ENCODE measurements at regions not wholly inside any gene's neighbourhood (a gene's known extent, or its start where the extent isn't known, plus 50 kb on each side); places are given as distances from the start of the nearest gene placed in this dataset.

GRCh38 chr3:61438253-61439121, 122.9 kb upstream of the PTPRG start:
- TF ChIP-seq EZH2phosphoT487 (IDR thresholded peaks at IDR 0.05; ENCODE audit: borderline replicate concordance, low read length) = no peak
- TF ChIP-seq, protein P1, sequence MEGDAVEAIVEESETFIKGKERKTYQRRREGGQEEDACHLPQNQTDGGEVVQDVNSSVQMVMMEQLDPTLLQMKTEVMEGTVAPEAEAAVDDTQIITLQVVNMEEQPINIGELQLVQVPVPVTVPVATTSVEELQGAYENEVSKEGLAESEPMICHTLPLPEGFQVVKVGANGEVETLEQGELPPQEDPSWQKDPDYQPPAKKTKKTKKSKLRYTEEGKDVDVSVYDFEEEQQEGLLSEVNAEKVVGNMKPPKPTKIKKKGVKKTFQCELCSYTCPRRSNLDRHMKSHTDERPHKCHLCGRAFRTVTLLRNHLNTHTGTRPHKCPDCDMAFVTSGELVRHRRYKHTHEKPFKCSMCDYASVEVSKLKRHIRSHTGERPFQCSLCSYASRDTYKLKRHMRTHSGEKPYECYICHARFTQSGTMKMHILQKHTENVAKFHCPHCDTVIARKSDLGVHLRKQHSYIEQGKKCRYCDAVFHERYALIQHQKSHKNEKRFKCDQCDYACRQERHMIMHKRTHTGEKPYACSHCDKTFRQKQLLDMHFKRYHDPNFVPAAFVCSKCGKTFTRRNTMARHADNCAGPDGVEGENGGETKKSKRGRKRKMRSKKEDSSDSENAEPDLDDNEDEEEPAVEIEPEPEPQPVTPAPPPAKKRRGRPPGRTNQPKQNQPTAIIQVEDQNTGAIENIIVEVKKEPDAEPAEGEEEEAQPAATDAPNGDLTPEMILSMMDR (IDR thresholded peaks at IDR 0.05; ENCODE audit: low read depth, low read length, poor library complexity, severe bottlenecking) = no peak
- no peak overlapping the region for H3K27ac ChIP-seq (ENCODE audit: low read depth, low read length)
- no peaks in the 10 kb centered on the region for H3K9me3 ChIP-seq (ENCODE audit: control insufficient read depth, insufficient read depth, low read length)
- no peak overlapping the region for H3K4me3 ChIP-seq (ENCODE audit: low read length)
- no peaks in the 10 kb centered on the region for H3F3A ChIP-seq (ENCODE audit: control insufficient read depth, insufficient read depth)
- no peaks in the 10 kb centered on the region for H3K27me3 ChIP-seq (ENCODE audit: control insufficient read depth, low read length)
- H4K20me1 ChIP-seq (ENCODE audit: control insufficient read depth, insufficient read depth, low read depth, low read length) = no peaks in the 10 kb centered on the region
- H3K9me2 ChIP-seq (replicated peaks; ENCODE audit: control insufficient read depth, low read length) = no peaks in the 10 kb centered on the region
- no peaks in the 10 kb centered on the region for H3K36me3 ChIP-seq (ENCODE audit: control insufficient read depth, low read length)
- no peak overlapping the region for H3K4me2 ChIP-seq (ENCODE audit: low read length)
- no peaks in the 10 kb centered on the region for H3K79me2 ChIP-seq (ENCODE audit: control insufficient read depth, low read length)
- no peaks in the 10 kb centered on the region for H3K4me1 ChIP-seq (ENCODE audit: control insufficient read depth, low read length)

DNA sequence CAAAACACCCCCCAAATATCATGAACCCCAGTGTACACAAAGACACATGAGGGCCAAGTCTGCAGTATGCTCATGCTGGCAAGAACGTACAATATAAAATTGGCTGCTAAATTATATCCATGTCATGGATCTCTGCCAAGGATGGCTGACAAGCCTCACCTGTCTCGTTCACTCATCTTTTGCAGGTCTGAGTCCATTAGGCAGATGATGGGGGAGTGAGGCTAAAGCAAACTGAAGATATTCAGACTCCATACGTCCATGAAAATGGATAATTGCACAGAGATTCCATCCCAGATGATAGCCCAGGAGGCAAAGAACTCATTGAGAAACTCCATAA, 122.3 kb upstream of the PTPRG start:
- Histone ChIP-seq H3K4me3 (ENCODE audit: low read length) (no peak overlapping the region), H3K27ac (ENCODE audit: low read depth, low read length) (no peak overlapping the region), H3K4me1 (ENCODE audit: control insufficient read depth, low read length) (no peaks in the 10 kb centered on the region), H3K79me2 (ENCODE audit: control insufficient read depth, low read length) (no peaks in the 10 kb centered on the region), H3F3A (ENCODE audit: control insufficient read depth, insufficient read depth) (no peaks in the 10 kb centered on the region), H4K20me1 (ENCODE audit: control insufficient read depth, insufficient read depth, low read depth, low read length) (no peaks in the 10 kb centered on the region), H3K27me3 (ENCODE audit: control insufficient read depth, low read length) (no peaks in the 10 kb centered on the region), H3K4me2 (ENCODE audit: low read length) (no peak overlapping the region), H3K9me2 (replicated peaks; ENCODE audit: control insufficient read depth, low read length) (no peaks in the 10 kb centered on the region), H3K9me3 (ENCODE audit: control insufficient read depth, insufficient read depth, low read length) (no peaks in the 10 kb centered on the region), H3K36me3 (ENCODE audit: control insufficient read depth, low read length) (no peaks in the 10 kb centered on the region)
- TF ChIP-seq, protein P1 (IDR thresholded peaks at IDR 0.05; ENCODE audit: low read depth, low read length, poor library complexity, severe bottlenecking) = no peak
- TF ChIP-seq EZH2phosphoT487 (IDR thresholded peaks at IDR 0.05; ENCODE audit: borderline replicate concordance, low read length) = no peak

GRCh38 chr3:61442696-61443095, 118.7 kb upstream of the PTPRG start:
- Histone ChIP-seq H3K27me3 (ENCODE audit: control insufficient read depth, low read length) (no peaks in the 10 kb centered on the region), H4K20me1 (ENCODE audit: control insufficient read depth, insufficient read depth, low read depth, low read length) (no peaks in the 10 kb centered on the region), H3F3A (ENCODE audit: control insufficient read depth, insufficient read depth) (no peaks in the 10 kb centered on the region), H3K36me3 (ENCODE audit: control insufficient read depth, low read length) (no peaks in the 10 kb centered on the region), H3K9me3 (ENCODE audit: control insufficient read depth, insufficient read depth, low read length) (no peaks in the 10 kb centered on the region), H3K4me2 (ENCODE audit: low read length) (no peak overlapping the region), H3K9me2 (replicated peaks; ENCODE audit: control insufficient read depth, low read length) (no peaks in the 10 kb centered on the region), H3K4me3 (ENCODE audit: low read length) (no peak overlapping the region), H3K79me2 (ENCODE audit: control insufficient read depth, low read length) (no peaks in the 10 kb centered on the region), H3K27ac (ENCODE audit: low read depth, low read length) (no peak overlapping the region), H3K4me1 (ENCODE audit: control insufficient read depth, low read length) (no peaks in the 10 kb centered on the region)
- no peak for TF ChIP-seq EZH2phosphoT487 (IDR thresholded peaks at IDR 0.05; ENCODE audit: borderline replicate concordance, low read length)
- TF ChIP-seq, protein P1 (IDR thresholded peaks at IDR 0.05; ENCODE audit: low read depth, low read length, poor library complexity, severe bottlenecking) = no peak

Data from DOHH2 (cell line).